Heart left ventricle (tissue), 13 donors: ENCODE measurements at regions not wholly inside any gene's neighbourhood (a gene's known extent, or its start where the extent isn't known, plus 50 kb on each side); places are given as distances from the start of the nearest gene placed in this dataset.

ENCODE experiments used
- CTCF ChIP-seq, 12 donors: fragments of 200-600 bp; sonication (generic) in 4 of 12; IDR thresholded peaks; one replicate each; pipeline versions ENCODE4 v1.5.0 to v1.8.0; 2018 to 2022; ENCODE audit warnings: antibody characterized with exemption in 12 of 12, mild to moderate bottlenecking in 5 of 12
- POLR2A ChIP-seq, 2 donors: fragments of 450-650 bp; IDR thresholded peaks; one replicate each; pipeline ENCODE4 v1.6.1; 2017; ENCODE audit warnings: antibody characterized with exemption in 2 of 2, mild to moderate bottlenecking in 2 of 2, moderate library complexity in 2 of 2
- donor health status: ischemic (EF 13 %, LVEDD 7.1; RV severe dilation, severe dysfunction).
- donor health status: DM: no; HTN: yes; CAD: no.
- donor health status: DM: no; HTN: no; CAD: no.
- donor health status: ischemic (EF 25% LVEDD 6.9; RV normal size, moderate dysfunction).
- donor health status: ischemic (EF 25% LVEDD 5.7; RV mildly dilated, moderate dysfunction).
- donor health status: ischemic (EF 35%, LVEDD 5.7; RV mildly dilated, moderate dysfunction).
- donor health status: nonischemic (EF 11% LVEDD 7.7; RV severe dilation, severe dysfunction).
- donor health status: DM: yes; HTN: yes; CAD: no.
- donor health status: PGD.
- donor health status: ischemic (EF 29% LVEDD 5.4; RV normal size, mild dysfunction).
- donor health status: nonischemic (EF 23%, LVEDD 6.1; RV moderate dilation, normal function).

GRCh38 chr13:109389892-109390345, 396.5 kb downstream of the IRS2 start:
- TF ChIP-seq CTCF (IDR thresholded peaks at IDR 0.05) = no peak
- TF ChIP-seq POLR2A (IDR thresholded peaks at IDR 0.05) = no peak
